GM12878 (cell line): ENCODE measurements at regions not wholly inside any gene's neighbourhood (a gene's known extent, or its start where the extent isn't known, plus 50 kb on each side); places are given as distances from the start of the nearest gene placed in this dataset.

Experiments used
- CREB1 ChIP-seq: IDR thresholded peaks from 2 replicates; pipeline ENCODE4 v1.6.1; 2012; ENCODE audit warnings: low read depth, mild to moderate bottlenecking, inconsistent platforms
- FOXK2 ChIP-seq: fragments of 450-650 bp; IDR thresholded peaks from 2 replicates; pipeline ENCODE4 v1.6.1; 2017; ENCODE audit warnings: mild to moderate bottlenecking, moderate library complexity
- MEF2A ChIP-seq: IDR thresholded peaks from 2 replicates; pipeline ENCODE4 v1.6.1; 2011; ENCODE audit warnings: low read depth, mild to moderate bottlenecking, low read length, moderate library complexity; ENCODE audit not compliant: insufficient read depth
- WRNIP1 ChIP-seq: IDR thresholded peaks from 2 replicates; pipeline ENCODE4 v1.6.1; 2011; ENCODE audit warnings: low read depth, low read length, improper control_type of control experiment, borderline replicate concordance
- TF ChIP-seq, protein P1 (sequence below): fragments of 450-650 bp; IDR thresholded peaks from 2 replicates; pipeline ENCODE4 v1.6.1; 2017; ENCODE audit warnings: mild to moderate bottlenecking, moderate library complexity
- TF ChIP-seq, protein P2 (sequence below): fragments of 450-650 bp; IDR thresholded peaks from 2 replicates; pipeline ENCODE4 v1.6.1; 2016; ENCODE audit warnings: mild to moderate bottlenecking
- TF ChIP-seq, protein P3 (sequence below): IDR thresholded peaks from 2 replicates; pipeline ENCODE4 v1.6.1; 2012; ENCODE audit warnings: low read depth, low read length, improper control_type of control experiment
- TF ChIP-seq, protein P4 (sequence below): IDR thresholded peaks from 2 replicates; pipeline ENCODE4 v1.6.1; 2011; ENCODE audit warnings: mild to moderate bottlenecking, low read depth, low read length, moderate library complexity; ENCODE audit not compliant: insufficient replicate concordance

DNA sequence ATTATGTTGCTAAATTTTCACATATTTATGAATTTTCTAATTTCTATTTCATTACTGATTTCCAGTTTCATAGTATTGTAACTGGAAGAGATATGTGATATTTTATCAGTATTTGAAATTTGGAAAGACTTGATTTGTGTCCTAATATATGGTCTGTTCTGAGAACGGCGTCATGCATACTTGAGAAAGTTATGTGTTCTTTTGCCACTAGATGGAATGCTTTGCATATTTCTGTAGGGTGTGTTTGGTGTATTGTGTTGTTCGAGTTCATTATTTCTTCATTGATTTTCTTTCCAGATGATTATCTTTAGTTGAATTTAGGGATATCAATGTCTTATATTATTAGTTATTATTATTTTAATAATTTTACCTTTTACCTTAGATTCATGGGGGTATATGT lies 110.6 kb upstream of the ITM2A start (continued):
- TF ChIP-seq, protein P1, sequence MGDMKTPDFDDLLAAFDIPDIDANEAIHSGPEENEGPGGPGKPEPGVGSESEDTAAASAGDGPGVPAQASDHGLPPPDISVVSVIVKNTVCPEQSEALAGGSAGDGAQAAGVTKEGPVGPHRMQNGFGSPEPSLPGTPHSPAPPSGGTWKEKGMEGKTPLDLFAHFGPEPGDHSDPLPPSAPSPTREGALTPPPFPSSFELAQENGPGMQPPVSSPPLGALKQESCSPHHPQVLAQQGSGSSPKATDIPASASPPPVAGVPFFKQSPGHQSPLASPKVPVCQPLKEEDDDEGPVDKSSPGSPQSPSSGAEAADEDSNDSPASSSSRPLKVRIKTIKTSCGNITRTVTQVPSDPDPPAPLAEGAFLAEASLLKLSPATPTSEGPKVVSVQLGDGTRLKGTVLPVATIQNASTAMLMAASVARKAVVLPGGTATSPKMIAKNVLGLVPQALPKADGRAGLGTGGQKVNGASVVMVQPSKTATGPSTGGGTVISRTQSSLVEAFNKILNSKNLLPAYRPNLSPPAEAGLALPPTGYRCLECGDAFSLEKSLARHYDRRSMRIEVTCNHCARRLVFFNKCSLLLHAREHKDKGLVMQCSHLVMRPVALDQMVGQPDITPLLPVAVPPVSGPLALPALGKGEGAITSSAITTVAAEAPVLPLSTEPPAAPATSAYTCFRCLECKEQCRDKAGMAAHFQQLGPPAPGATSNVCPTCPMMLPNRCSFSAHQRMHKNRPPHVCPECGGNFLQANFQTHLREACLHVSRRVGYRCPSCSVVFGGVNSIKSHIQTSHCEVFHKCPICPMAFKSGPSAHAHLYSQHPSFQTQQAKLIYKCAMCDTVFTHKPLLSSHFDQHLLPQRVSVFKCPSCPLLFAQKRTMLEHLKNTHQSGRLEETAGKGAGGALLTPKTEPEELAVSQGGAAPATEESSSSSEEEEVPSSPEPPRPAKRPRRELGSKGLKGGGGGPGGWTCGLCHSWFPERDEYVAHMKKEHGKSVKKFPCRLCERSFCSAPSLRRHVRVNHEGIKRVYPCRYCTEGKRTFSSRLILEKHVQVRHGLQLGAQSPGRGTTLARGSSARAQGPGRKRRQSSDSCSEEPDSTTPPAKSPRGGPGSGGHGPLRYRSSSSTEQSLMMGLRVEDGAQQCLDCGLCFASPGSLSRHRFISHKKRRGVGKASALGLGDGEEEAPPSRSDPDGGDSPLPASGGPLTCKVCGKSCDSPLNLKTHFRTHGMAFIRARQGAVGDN: no peak
- TF ChIP-seq, protein P2, sequence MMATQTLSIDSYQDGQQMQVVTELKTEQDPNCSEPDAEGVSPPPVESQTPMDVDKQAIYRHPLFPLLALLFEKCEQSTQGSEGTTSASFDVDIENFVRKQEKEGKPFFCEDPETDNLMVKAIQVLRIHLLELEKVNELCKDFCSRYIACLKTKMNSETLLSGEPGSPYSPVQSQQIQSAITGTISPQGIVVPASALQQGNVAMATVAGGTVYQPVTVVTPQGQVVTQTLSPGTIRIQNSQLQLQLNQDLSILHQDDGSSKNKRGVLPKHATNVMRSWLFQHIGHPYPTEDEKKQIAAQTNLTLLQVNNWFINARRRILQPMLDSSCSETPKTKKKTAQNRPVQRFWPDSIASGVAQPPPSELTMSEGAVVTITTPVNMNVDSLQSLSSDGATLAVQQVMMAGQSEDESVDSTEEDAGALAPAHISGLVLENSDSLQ: no peak
- TF ChIP-seq CREB1 (no peak), WRNIP1 (no peak), FOXK2 (no peak), MEF2A (no peak)
- TF ChIP-seq, protein P3, sequence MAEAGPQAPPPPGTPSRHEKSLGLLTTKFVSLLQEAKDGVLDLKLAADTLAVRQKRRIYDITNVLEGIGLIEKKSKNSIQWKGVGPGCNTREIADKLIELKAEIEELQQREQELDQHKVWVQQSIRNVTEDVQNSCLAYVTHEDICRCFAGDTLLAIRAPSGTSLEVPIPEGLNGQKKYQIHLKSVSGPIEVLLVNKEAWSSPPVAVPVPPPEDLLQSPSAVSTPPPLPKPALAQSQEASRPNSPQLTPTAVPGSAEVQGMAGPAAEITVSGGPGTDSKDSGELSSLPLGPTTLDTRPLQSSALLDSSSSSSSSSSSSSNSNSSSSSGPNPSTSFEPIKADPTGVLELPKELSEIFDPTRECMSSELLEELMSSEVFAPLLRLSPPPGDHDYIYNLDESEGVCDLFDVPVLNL: no peak
- TF ChIP-seq, protein P4, sequence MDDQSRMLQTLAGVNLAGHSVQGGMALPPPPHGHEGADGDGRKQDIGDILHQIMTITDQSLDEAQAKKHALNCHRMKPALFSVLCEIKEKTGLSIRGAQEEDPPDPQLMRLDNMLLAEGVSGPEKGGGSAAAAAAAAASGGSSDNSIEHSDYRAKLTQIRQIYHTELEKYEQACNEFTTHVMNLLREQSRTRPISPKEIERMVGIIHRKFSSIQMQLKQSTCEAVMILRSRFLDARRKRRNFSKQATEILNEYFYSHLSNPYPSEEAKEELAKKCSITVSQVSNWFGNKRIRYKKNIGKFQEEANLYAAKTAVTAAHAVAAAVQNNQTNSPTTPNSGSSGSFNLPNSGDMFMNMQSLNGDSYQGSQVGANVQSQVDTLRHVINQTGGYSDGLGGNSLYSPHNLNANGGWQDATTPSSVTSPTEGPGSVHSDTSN: no peak
